Thyroid gland (tissue), 4 donors: ENCODE measurements at regions not wholly inside any gene's neighbourhood (a gene's known extent, or its start where the extent isn't known, plus 50 kb on each side); places are given as distances from the start of the nearest gene placed in this dataset.

Experiments used
- CTCF ChIP-seq, 6 experiments: fragments of 200-600 bp in 3 of 6; fragments of 450-650 bp in 3 of 6; sonication (generic) in 3 of 6; IDR thresholded peaks; one replicate each; pipeline ENCODE4 v1.5.1; 2016 to 2019; ENCODE audit warnings: antibody characterized with exemption in 6 of 6, mild to moderate bottlenecking in 2 of 6, inconsistent platforms in 1 of 6, moderate library complexity in 1 of 6
- POLR2A ChIP-seq, 2 donors: fragments of 450-650 bp; IDR thresholded peaks; one replicate each; pipeline ENCODE4 v1.6.1; 2017; ENCODE audit warnings: antibody characterized with exemption in 2 of 2, mild to moderate bottlenecking in 2 of 2, moderate library complexity in 1 of 2

GRCh38 chr12:116456330-116457082, 102.7 kb upstream of the MAP1LC3B2 start:
- no peak for TF ChIP-seq POLR2A (IDR thresholded peaks at IDR 0.05)
- TF ChIP-seq CTCF (IDR thresholded peaks at IDR 0.05), result no peak
